ENCODE measurements at regions not wholly inside any gene's neighbourhood (a gene's known extent, or its start where the extent isn't known, plus 50 kb on each side); places are given as distances from the start of the nearest gene placed in this dataset.

- DNase-seq (ENCODE audit: low read depth), result no peak
Measured at GRCh38 chr2:126495189-126495588, 160.8 kb upstream of the GYPC start.

- DNase-seq (ENCODE audit: low read depth), result no peak
Measured at GRCh38 chr2:126496493-126496892, 159.5 kb upstream of the GYPC start.

GRCh38 chr2:126503476-126503875 lies 152.5 kb upstream of the GYPC start:
- DNase-seq (ENCODE audit: low read depth), result no peak

GRCh38 chr2:126504949-126505348 lies 151.0 kb upstream of the GYPC start:
- no peak for DNase-seq (ENCODE audit: low read depth)

GRCh38 chr2:126506786-126507185 lies 149.2 kb upstream of the GYPC start:
- no peak for DNase-seq (ENCODE audit: low read depth)

- no peak for DNase-seq (ENCODE audit: low read depth)
Measured at GRCh38 chr2:126507425-126507911, 148.5 kb upstream of the GYPC start.

- no peak for DNase-seq (ENCODE audit: low read depth)
Measured at GRCh38 chr2:126510356-126510755, 145.6 kb upstream of the GYPC start.

- no peak for DNase-seq (ENCODE audit: low read depth)
Measured at GRCh38 chr2:126510960-126511359, 145.0 kb upstream of the GYPC start.

GRCh38 chr2:126512026-126512425 lies 143.9 kb upstream of the GYPC start:
- DNase-seq (ENCODE audit: low read depth), result no peak

GRCh38 chr2:126513033-126513432 lies 142.9 kb upstream of the GYPC start:
- DNase-seq (ENCODE audit: low read depth), result no peak

GRCh38 chr2:126515471-126515870 lies 140.5 kb upstream of the GYPC start:
- DNase-seq (ENCODE audit: low read depth), result no peak

GRCh38 chr2:126518196-126518595 lies 137.8 kb upstream of the GYPC start:
- no peak for DNase-seq (ENCODE audit: low read depth)

GRCh38 chr2:126527836-126528490 lies 128.0 kb upstream of the GYPC start:
- DNase-seq (ENCODE audit: low read depth), result peak; percentile 34

GRCh38 chr2:126531029-126531428 lies 124.9 kb upstream of the GYPC start:
- no peak for DNase-seq (ENCODE audit: low read depth)

GRCh38 chr2:126534478-126534877 lies 121.5 kb upstream of the GYPC start:
- no peak for DNase-seq (ENCODE audit: low read depth)

GRCh38 chr2:126535408-126535807 lies 120.5 kb upstream of the GYPC start:
- no peak for DNase-seq (ENCODE audit: low read depth)

- no peak for DNase-seq (ENCODE audit: low read depth)
Measured at GRCh38 chr2:126536605-126537200, 119.3 kb upstream of the GYPC start.

GRCh38 chr2:126539101-126539500 lies 116.9 kb upstream of the GYPC start:
- DNase-seq (ENCODE audit: low read depth), result no peak

GRCh38 chr2:126542247-126542646 lies 113.7 kb upstream of the GYPC start:
- no peak for DNase-seq (ENCODE audit: low read depth)

GRCh38 chr2:126543081-126543480 lies 112.9 kb upstream of the GYPC start:
- DNase-seq (ENCODE audit: low read depth), result no peak

- no peak for DNase-seq (ENCODE audit: low read depth)
Measured at GRCh38 chr2:126558029-126558428, 97.9 kb upstream of the GYPC start.

GRCh38 chr2:126568734-126569133 lies 87.2 kb upstream of the GYPC start:
- DNase-seq (ENCODE audit: low read depth), result no peak

- no peak for DNase-seq (ENCODE audit: low read depth)
Measured at GRCh38 chr2:126571403-126571802, 84.6 kb upstream of the GYPC start.

- DNase-seq (ENCODE audit: low read depth), result no peak
Measured at GRCh38 chr2:126575631-126576030, 80.3 kb upstream of the GYPC start.

Data from stimulated activated CD8-positive, alpha-beta memory T cell treated with anti-CD3 and anti-CD28 coated beads, Interleukin-12 subunit alpha, Interleukin-12 subunit beta, amount 100 ng/mL, for 4 hours (primary cell).